ENCODE measurements at regions not wholly inside any gene's neighbourhood (a gene's known extent, or its start where the extent isn't known, plus 50 kb on each side); places are given as distances from the start of the nearest gene placed in this dataset.
A peak's percentile ranks its signal among the peaks of the same experiment; 100 is the strongest.

GRCh38 chr10:116006508-116006907 lies 266.5 kb downstream of the GFRA1 start:
- intact Hi-C loops (cut with micrococcal nuclease) = no loop called here
- Histone ChIP-seq H3K4me1 (peaks cover 4% of the 10 kb centered on the region), H3K9me3 (replicated peaks) (peaks cover 17% of the 10 kb centered on the region), H3K27me3 (ENCODE audit: low read depth) (peaks cover 3% of the 10 kb centered on the region), H3K27ac (replicated peaks) (no peak overlapping the region), H3K36me3 (no peaks in the 10 kb centered on the region), H3K4me3 (no peak overlapping the region)
- no peak for DNase-seq
- TF ChIP-seq CTCF (IDR thresholded peaks at IDR 0.05; ENCODE audit: borderline replicate concordance) = no peak

DNA sequence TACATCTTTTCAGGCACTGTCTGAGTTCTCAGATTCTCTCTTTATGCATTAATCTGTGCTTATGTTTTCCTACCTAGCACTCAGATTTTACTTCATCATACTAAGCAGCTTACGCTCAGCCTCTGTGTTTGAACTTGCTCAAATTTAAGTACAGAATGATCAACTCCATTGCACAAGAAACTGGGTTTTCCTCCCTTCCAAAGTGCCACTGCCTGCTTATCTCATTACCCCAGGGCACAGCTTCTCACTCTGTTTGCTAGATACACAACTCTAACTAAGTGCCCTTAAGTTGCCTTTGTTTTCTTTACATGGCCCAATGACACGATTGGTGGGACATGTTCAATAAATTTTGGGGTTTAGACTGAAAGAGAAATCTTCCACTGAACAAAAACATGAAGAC lies 267.7 kb downstream of the GFRA1 start:
- H3K9me3 ChIP-seq (replicated peaks) = peaks cover 15% of the 10 kb centered on the region
- intact Hi-C loops (cut with micrococcal nuclease) = no loop called here
- TF ChIP-seq CTCF (IDR thresholded peaks at IDR 0.05; ENCODE audit: borderline replicate concordance) = no peak
- no peak overlapping the region for H3K27ac ChIP-seq (replicated peaks)
- DNase-seq = no peak
- H3K4me1 ChIP-seq = peaks cover 12% of the 10 kb centered on the region
- H3K27me3 ChIP-seq (ENCODE audit: low read depth) = peaks cover 3% of the 10 kb centered on the region
- no peaks in the 10 kb centered on the region for H3K36me3 ChIP-seq
- no peak overlapping the region for H3K4me3 ChIP-seq

DNA sequence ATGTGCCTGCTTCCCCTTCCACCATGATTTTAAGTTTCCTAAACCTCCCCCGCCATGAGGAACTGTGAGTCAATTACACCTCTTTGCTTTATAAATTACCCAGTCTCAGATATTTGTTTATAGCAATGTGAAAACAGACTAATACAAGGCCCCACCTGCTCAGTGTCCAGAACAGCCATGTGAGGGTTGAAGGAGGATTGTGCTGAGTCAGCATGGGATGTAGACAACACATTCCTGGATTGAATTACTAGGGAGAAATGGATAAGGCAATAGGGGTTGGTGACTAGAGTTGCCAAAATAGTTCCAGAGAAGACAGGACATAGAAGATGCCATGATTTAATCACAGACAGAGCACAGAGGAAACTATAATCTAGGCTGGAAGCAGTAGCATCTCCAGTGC lies 270.3 kb downstream of the GFRA1 start:
- H3K9me3 ChIP-seq (replicated peaks) = peaks cover 5% of the 10 kb centered on the region
- peaks cover 3% of the 10 kb centered on the region for H3K27me3 ChIP-seq (ENCODE audit: low read depth)
- no peaks in the 10 kb centered on the region for H3K36me3 ChIP-seq
- H3K4me1 ChIP-seq = peaks cover 12% of the 10 kb centered on the region
- DNase-seq = no peak
- TF ChIP-seq CTCF (IDR thresholded peaks at IDR 0.05; ENCODE audit: borderline replicate concordance) = no peak
- H3K27ac ChIP-seq (replicated peaks) = no peak overlapping the region
- intact Hi-C loops (cut with micrococcal nuclease) = no loop called here
- H3K4me3 ChIP-seq = no peak overlapping the region

GRCh38 chr10:116001976-116002375 lies 271.0 kb downstream of the GFRA1 start:
- TF ChIP-seq CTCF (IDR thresholded peaks at IDR 0.05; ENCODE audit: borderline replicate concordance) = no peak
- H3K9me3 ChIP-seq (replicated peaks) = peaks cover 5% of the 10 kb centered on the region
- no peak overlapping the region for H3K27ac ChIP-seq (replicated peaks)
- peaks cover 12% of the 10 kb centered on the region for H3K4me1 ChIP-seq
- DNase-seq = no peak
- intact Hi-C loops (cut with micrococcal nuclease) = no loop called here
- H3K27me3 ChIP-seq (ENCODE audit: low read depth) = peaks cover 3% of the 10 kb centered on the region
- H3K4me3 ChIP-seq = no peak overlapping the region
- no peaks in the 10 kb centered on the region for H3K36me3 ChIP-seq

DNA sequence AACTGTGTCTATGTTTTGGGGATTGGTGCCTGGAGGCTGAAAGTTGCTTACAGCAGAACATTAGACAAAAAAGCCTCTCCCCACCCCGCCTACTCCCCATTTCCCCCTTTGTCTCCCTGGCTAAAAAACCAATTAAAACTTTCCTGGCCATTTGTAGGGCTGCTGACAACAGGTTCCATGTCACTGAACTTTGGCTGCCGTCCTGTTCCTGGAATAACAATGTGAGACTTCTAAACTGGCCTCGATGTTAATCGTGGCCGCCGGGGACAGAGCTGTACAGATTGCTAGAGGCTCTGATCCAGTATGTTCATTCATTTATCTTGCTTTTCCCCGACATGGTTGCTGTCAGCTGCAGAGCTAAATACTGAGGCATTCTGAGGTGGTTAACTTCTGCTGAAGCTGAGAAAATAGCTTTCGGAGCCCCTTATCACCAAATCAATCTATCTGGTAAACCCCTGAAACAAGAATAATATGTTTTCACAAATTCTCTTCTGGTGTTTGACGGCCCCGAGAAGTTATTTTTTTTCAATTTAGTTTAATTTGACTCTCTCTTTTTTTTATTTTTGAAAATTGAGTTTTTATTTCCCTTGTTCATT lies 271.6 kb downstream of the GFRA1 start:
- H3K4me1 ChIP-seq = peaks cover 12% of the 10 kb centered on the region
- peaks cover 5% of the 10 kb centered on the region for H3K9me3 ChIP-seq (replicated peaks)
- H3K27me3 ChIP-seq (ENCODE audit: low read depth) = peaks cover 3% of the 10 kb centered on the region
- peak; percentile 9 for TF ChIP-seq CTCF (IDR thresholded peaks at IDR 0.05; ENCODE audit: borderline replicate concordance)
- H3K4me3 ChIP-seq = no peak overlapping the region
- no peak overlapping the region for H3K27ac ChIP-seq (replicated peaks)
- intact Hi-C loops (cut with micrococcal nuclease) = no loop called here
- H3K36me3 ChIP-seq = no peaks in the 10 kb centered on the region
- DNase-seq = peak; percentile 17
